WTC11 (cell line): ENCODE measurements at regions not wholly inside any gene's neighbourhood (a gene's known extent, or its start where the extent isn't known, plus 50 kb on each side); places are given as distances from the start of the nearest gene placed in this dataset.

Source experiments
- ATAC-seq: fragments of 200-7000 bp; cut with Tn5 transposase; 2 replicates; pipeline ENCODE4 v1.10.0; 2021; ENCODE audit warnings: mild to moderate bottlenecking, moderate library complexity
- CTCF ChIA-PET: fragments of 300-600 bp; sonication (Branson Sonifier 250); formaldehyde crosslinking; loops from one replicate; lab custom pipeline; 2021; ENCODE audit warnings: antibody characterized with exemption; lab: Charles Lee
- POLR2A ChIA-PET: fragments of 350-600 bp; sonication (Branson Sonifier 250); formaldehyde crosslinking; loops from one replicate; lab custom pipeline; 2021; ENCODE audit warnings: antibody characterized with exemption; lab: Charles Lee
- DNase-seq: peaks from one replicate; pipeline ENCODE4 v3.0.0; 2021; ENCODE audit warnings: low spot score
- H3K27ac Mint-ChIP-seq: 2 replicates; pipeline ENCODE4 v1.8.0; 2021; ENCODE audit warnings: mixed read lengths
- H3K27me3 Mint-ChIP-seq: 2 replicates; pipeline ENCODE4 v1.8.0; 2021; ENCODE audit warnings: low read depth, mild to moderate bottlenecking, moderate library complexity, mixed read lengths
- H3K36me3 Mint-ChIP-seq: 2 replicates; pipeline ENCODE4 v1.8.0; 2021; ENCODE audit warnings: mixed read lengths
- H3K4me1 Mint-ChIP-seq: 2 replicates; pipeline ENCODE4 v1.8.0; 2022; ENCODE audit warnings: mixed read lengths
- H3K4me3 Mint-ChIP-seq: 2 replicates; pipeline ENCODE4 v1.8.0; 2021; ENCODE audit warnings: mild to moderate bottlenecking, moderate library complexity, mixed read lengths
- H3K9me3 Mint-ChIP-seq: 2 replicates; pipeline ENCODE4 v1.8.0; 2021; ENCODE audit warnings: mixed read lengths
- AR ChIP-seq: fragments of 250-450 bp; sonication (Bioruptor Pico); IDR thresholded peaks from 2 replicates; pipeline ENCODE4 v1.9.0; 2021; ENCODE audit warnings: mild to moderate bottlenecking
- CREM ChIP-seq: sonication (generic); formaldehyde crosslinking; IDR thresholded peaks from 2 replicates; pipeline ENCODE4 v1.8.1; 2022; ENCODE audit warnings: mild to moderate bottlenecking, missing genetic modification reagents, moderate library complexity
- IRF2 ChIP-seq: sonication (generic); formaldehyde crosslinking; IDR thresholded peaks from 2 replicates; pipeline ENCODE4 v1.8.0; 2022; ENCODE audit warnings: low read depth, missing genetic modification reagents, borderline replicate concordance
- NFE2L1 ChIP-seq: sonication (generic); formaldehyde crosslinking; IDR thresholded peaks from 2 replicates; pipeline ENCODE4 v1.8.1; 2023; ENCODE audit warnings: missing genetic modification reagents
- NFYB ChIP-seq: sonication (generic); formaldehyde crosslinking; conservative IDR thresholded peaks from 2 replicates; pipeline ENCODE4 v1.8.0; 2022; ENCODE audit warnings: low read depth, missing genetic modification reagents
- RORB ChIP-seq: fragments of 250-450 bp; sonication (Bioruptor Pico); IDR thresholded peaks from 2 replicates; pipeline ENCODE4 v1.9.0; 2021; ENCODE audit warnings: mild to moderate bottlenecking
- SP1 ChIP-seq: sonication (generic); formaldehyde crosslinking; conservative IDR thresholded peaks from 2 replicates; pipeline ENCODE4 v1.8.1; 2022; ENCODE audit warnings: missing genetic modification reagents
- STAT6 ChIP-seq: sonication (generic); formaldehyde crosslinking; conservative IDR thresholded peaks from 2 replicates; pipeline ENCODE4 v1.8.1; 2023; ENCODE audit warnings: mild to moderate bottlenecking, low read depth, missing genetic modification reagents, moderate library complexity
- TEAD4 ChIP-seq: sonication (generic); formaldehyde crosslinking; IDR thresholded peaks from 2 replicates; pipeline ENCODE4 v1.8.0; 2022; ENCODE audit warnings: mild to moderate bottlenecking, missing genetic modification reagents
- TF ChIP-seq, protein P1 (sequence below): sonication (generic); formaldehyde crosslinking; IDR thresholded peaks from 2 replicates; pipeline ENCODE4 v1.8.1; 2022; ENCODE audit warnings: low read depth, missing genetic modification reagents, borderline replicate concordance
- TF ChIP-seq, protein P2 (sequence below): sonication (generic); formaldehyde crosslinking; IDR thresholded peaks from 2 replicates; pipeline ENCODE4 v1.8.0; 2022; ENCODE audit warnings: missing genetic modification reagents
- TF ChIP-seq, protein P3 (sequence below): sonication (generic); formaldehyde crosslinking; IDR thresholded peaks from 2 replicates; pipeline ENCODE4 v1.8.0; 2022; ENCODE audit warnings: mild to moderate bottlenecking, missing genetic modification reagents
- TF ChIP-seq, protein P4 (sequence below): fragments of 250-450 bp; sonication (Bioruptor Pico); IDR thresholded peaks from 2 replicates; pipeline ENCODE4 v1.9.0; 2021; ENCODE audit warnings: mild to moderate bottlenecking

DNA sequence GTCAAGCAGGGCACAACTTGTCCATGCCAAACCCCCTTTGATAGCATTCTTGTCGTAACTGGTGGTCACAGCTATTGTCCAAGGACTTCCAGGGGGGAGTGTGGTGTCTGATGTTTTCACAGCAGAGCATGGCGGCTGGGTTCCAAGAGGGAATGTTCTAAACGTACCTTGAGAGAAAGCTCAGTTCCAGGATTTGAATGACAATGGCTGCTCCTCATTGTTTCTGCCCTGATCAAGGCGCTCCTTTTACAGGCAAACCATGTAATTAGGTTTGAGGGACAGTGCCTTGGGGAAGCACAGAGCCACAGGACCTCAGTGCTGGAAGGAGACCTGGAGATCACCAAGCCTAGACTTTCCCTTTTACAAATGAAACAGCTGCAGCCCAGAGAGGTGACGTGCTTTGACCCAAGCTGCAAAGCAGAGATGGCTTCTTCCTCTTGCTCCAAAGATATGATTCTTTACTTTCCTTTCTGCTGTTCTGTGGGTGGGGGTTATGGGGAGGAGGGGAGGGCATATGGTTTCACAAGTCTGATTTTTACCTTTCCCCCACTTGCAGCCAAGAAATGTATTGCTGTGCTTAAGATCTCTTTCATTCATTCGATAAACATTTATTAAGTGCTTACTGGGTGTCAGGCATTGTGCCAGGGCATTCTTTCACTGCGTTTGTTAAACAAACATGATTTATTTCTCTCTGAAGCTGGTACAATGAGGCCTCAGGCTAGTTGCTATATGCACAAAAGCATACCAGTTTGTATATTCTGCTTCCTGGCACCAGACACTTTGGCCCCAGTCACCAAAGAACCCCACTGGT is 172.8 kb downstream of the KTN1 start:
- H3K27ac Mint-ChIP-seq = peak overlapping the region; percentile 72; the same call in 1 of the 2 replicates
- no peak overlapping the region for H3K4me3 Mint-ChIP-seq

More for the DNA sequence above, 172.8 kb downstream of the KTN1 start:
- no peaks in the 10 kb centered on the region for H3K27me3 Mint-ChIP-seq
- CTCF ChIA-PET = interaction anchor here (0.6 to 1.1 kb wide), 6 partner anchors 21 to 739 kb away, joined by 3 to 4 read pairs (median 3); no protein-coding TSS in a partner anchor
- H3K36me3 Mint-ChIP-seq = no peaks in the 10 kb centered on the region
- DNase-seq = peak; percentile 25
- ATAC-seq = peak; percentile 70
- POLR2A ChIA-PET = no interaction called here
- H3K4me1 Mint-ChIP-seq = peaks cover 46% of the 10 kb centered on the region
- peaks cover 5% of the 10 kb centered on the region for H3K9me3 Mint-ChIP-seq
- TF ChIP-seq, protein P1, sequence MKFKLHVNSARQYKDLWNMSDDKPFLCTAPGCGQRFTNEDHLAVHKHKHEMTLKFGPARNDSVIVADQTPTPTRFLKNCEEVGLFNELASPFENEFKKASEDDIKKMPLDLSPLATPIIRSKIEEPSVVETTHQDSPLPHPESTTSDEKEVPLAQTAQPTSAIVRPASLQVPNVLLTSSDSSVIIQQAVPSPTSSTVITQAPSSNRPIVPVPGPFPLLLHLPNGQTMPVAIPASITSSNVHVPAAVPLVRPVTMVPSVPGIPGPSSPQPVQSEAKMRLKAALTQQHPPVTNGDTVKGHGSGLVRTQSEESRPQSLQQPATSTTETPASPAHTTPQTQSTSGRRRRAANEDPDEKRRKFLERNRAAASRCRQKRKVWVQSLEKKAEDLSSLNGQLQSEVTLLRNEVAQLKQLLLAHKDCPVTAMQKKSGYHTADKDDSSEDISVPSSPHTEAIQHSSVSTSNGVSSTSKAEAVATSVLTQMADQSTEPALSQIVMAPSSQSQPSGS (CRISPR knock-in tag) = no peak
- TF ChIP-seq, protein P2, sequence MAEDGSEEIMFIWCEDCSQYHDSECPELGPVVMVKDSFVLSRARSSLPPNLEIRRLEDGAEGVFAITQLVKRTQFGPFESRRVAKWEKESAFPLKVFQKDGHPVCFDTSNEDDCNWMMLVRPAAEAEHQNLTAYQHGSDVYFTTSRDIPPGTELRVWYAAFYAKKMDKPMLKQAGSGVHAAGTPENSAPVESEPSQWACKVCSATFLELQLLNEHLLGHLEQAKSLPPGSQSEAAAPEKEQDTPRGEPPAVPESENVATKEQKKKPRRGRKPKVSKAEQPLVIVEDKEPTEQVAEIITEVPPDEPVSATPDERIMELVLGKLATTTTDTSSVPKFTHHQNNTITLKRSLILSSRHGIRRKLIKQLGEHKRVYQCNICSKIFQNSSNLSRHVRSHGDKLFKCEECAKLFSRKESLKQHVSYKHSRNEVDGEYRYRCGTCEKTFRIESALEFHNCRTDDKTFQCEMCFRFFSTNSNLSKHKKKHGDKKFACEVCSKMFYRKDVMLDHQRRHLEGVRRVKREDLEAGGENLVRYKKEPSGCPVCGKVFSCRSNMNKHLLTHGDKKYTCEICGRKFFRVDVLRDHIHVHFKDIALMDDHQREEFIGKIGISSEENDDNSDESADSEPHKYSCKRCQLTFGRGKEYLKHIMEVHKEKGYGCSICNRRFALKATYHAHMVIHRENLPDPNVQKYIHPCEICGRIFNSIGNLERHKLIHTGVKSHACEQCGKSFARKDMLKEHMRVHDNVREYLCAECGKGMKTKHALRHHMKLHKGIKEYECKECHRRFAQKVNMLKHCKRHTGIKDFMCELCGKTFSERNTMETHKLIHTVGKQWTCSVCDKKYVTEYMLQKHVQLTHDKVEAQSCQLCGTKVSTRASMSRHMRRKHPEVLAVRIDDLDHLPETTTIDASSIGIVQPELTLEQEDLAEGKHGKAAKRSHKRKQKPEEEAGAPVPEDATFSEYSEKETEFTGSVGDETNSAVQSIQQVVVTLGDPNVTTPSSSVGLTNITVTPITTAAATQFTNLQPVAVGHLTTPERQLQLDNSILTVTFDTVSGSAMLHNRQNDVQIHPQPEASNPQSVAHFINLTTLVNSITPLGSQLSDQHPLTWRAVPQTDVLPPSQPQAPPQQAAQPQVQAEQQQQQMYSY (CRISPR knock-in tag) = no peak
- no peak for TF ChIP-seq NFYB
- TF ChIP-seq, protein P3, sequence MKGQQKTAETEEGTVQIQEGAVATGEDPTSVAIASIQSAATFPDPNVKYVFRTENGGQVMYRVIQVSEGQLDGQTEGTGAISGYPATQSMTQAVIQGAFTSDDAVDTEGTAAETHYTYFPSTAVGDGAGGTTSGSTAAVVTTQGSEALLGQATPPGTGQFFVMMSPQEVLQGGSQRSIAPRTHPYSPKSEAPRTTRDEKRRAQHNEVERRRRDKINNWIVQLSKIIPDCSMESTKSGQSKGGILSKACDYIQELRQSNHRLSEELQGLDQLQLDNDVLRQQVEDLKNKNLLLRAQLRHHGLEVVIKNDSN = no peak
- no peak for TF ChIP-seq TEAD4 (CRISPR knock-in tag)
- no peak for TF ChIP-seq AR (CRISPR knock-in tag)
- TF ChIP-seq RORB = no peak
- TF ChIP-seq CREM (CRISPR knock-in tag) = no peak
- no peak for TF ChIP-seq STAT6 (CRISPR knock-in tag)
- no peak for TF ChIP-seq SP1 (CRISPR knock-in tag)
- no peak for TF ChIP-seq IRF2 (CRISPR knock-in tag)
- TF ChIP-seq, protein P4, sequence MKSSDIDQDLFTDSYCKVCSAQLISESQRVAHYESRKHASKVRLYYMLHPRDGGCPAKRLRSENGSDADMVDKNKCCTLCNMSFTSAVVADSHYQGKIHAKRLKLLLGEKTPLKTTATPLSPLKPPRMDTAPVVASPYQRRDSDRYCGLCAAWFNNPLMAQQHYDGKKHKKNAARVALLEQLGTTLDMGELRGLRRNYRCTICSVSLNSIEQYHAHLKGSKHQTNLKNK (CRISPR knock-in tag) = no peak
- no peak for TF ChIP-seq NFE2L1 (CRISPR knock-in tag)
